Activated B cell treated with CpG ODN at 0.5 μM for 24 hours (primary cell): ENCODE measurements at regions not wholly inside any gene's neighbourhood (a gene's known extent, or its start where the extent isn't known, plus 50 kb on each side); places are given as distances from the start of the nearest gene placed in this dataset.
"Not testable (repeated sequence)": the region's sequence is repeated elsewhere in the genome, so short reads cannot be mapped to it uniquely, and the experiment has no call there.

Experiments
- ATAC-seq: fragments of 200-7000 bp; cut with Tn5 transposase; one replicate; pipeline ENCODE4 v1.10.0; 2021; ENCODE audit warnings: low read depth, mild to moderate bottlenecking, moderate library complexity
- CTCF ChIA-PET: fragments of 350-600 bp; sonication (Branson Sonifier 250); formaldehyde crosslinking; loops from one replicate; lab custom pipeline; 2021; ENCODE audit warnings: antibody characterized with exemption; lab: Charles Lee
- POLR2A ChIA-PET: fragments of 350-600 bp; sonication (Branson Sonifier 250); formaldehyde crosslinking; loops from one replicate; lab custom pipeline; 2021; ENCODE audit warnings: antibody characterized with exemption; lab: Charles Lee
- DNase-seq: peaks from one replicate; pipeline ENCODE4 v3.0.0; 2022
- H3K27ac Mint-ChIP-seq: one replicate; pipeline ENCODE4 v1.8.0; 2020; ENCODE audit warnings: mixed read lengths
- H3K27me3 Mint-ChIP-seq: one replicate; pipeline ENCODE4 v1.8.0; 2021; ENCODE audit warnings: mixed read lengths
- H3K36me3 Mint-ChIP-seq: one replicate; pipeline ENCODE4 v1.8.0; 2021; ENCODE audit warnings: low read depth, mixed read lengths
- H3K4me1 Mint-ChIP-seq: one replicate; pipeline ENCODE4 v1.8.0; 2021; ENCODE audit warnings: mixed read lengths
- H3K4me3 Mint-ChIP-seq: one replicate; pipeline ENCODE4 v1.8.0; 2020; ENCODE audit warnings: mild to moderate bottlenecking, mixed read lengths
- H3K9me3 Mint-ChIP-seq: one replicate; pipeline ENCODE4 v1.8.0; 2020; ENCODE audit warnings: mixed read lengths
- intact Hi-C: fragments of 100-400 bp; cut with micrococcal nuclease; formaldehyde crosslinking; loops from one replicate; pipeline ENCODE4 v1.15.1; 2024
- TF ChIP-seq, protein P1 (sequence below): fragments of 200-600 bp; IDR thresholded peaks from one replicate; pipeline ENCODE4 v1.8.0; 2022; ENCODE audit warnings: antibody characterized with exemption, mild to moderate bottlenecking

DNA sequence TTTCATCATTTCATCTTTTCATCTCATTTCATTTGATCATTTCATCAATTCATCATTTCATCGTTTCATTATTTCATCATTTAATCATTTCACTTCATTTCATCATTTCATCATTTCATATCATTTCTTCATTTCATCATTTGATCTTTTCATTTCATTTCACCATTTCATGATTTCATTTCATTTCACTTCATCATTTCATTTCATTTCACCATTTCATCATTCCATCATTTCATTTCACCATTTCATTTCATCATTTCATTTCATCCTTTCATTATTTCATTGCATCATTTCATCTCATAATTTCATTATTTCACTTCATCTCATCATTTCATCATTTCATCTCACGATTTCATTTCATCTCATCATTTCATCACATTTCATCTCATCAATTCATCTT, 127.8 kb downstream of the ANKRD30BL start:
- DNase-seq (no peak), ATAC-seq (no peak)
- Mint-ChIP-seq H3K36me3 (no peaks in the 10 kb centered on the region), H3K4me1 (peaks cover 6% of the 10 kb centered on the region), H3K27ac (no peak overlapping the region), H3K27me3 (peaks cover 9% of the 10 kb centered on the region), H3K4me3 (no peak overlapping the region), H3K9me3 (no peaks in the 10 kb centered on the region)
- POLR2A ChIA-PET = no interaction called here
- TF ChIP-seq, protein P1, sequence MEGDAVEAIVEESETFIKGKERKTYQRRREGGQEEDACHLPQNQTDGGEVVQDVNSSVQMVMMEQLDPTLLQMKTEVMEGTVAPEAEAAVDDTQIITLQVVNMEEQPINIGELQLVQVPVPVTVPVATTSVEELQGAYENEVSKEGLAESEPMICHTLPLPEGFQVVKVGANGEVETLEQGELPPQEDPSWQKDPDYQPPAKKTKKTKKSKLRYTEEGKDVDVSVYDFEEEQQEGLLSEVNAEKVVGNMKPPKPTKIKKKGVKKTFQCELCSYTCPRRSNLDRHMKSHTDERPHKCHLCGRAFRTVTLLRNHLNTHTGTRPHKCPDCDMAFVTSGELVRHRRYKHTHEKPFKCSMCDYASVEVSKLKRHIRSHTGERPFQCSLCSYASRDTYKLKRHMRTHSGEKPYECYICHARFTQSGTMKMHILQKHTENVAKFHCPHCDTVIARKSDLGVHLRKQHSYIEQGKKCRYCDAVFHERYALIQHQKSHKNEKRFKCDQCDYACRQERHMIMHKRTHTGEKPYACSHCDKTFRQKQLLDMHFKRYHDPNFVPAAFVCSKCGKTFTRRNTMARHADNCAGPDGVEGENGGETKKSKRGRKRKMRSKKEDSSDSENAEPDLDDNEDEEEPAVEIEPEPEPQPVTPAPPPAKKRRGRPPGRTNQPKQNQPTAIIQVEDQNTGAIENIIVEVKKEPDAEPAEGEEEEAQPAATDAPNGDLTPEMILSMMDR = no peak
- CTCF ChIA-PET = no interaction called here
- intact Hi-C loops = no loop called here

- DNase-seq (no peak), ATAC-seq (no peak)
- Mint-ChIP-seq H3K27ac (no peak overlapping the region), H3K36me3 (no peaks in the 10 kb centered on the region), H3K4me3 (no peak overlapping the region), H3K27me3 (peaks cover 6% of the 10 kb centered on the region), H3K4me1 (peaks cover 3% of the 10 kb centered on the region), H3K9me3 (no peaks in the 10 kb centered on the region)
- ChIA-PET POLR2A (no interaction called here), CTCF (no interaction called here)
- TF ChIP-seq, protein P1 = no peak
- intact Hi-C loops = no loop called here
These were observed 128.4 kb downstream of the ANKRD30BL start for GRCh38 chr2:132033365-132033764.

- H3K4me3 Mint-ChIP-seq, H3K27ac Mint-ChIP-seq, CTCF ChIA-PET, H3K36me3 Mint-ChIP-seq, DNase-seq, ATAC-seq, H3K4me1 Mint-ChIP-seq, H3K9me3 Mint-ChIP-seq, POLR2A ChIA-PET, intact Hi-C loops: not testable (repeated sequence)
- H3K27me3 Mint-ChIP-seq = peaks cover 24% of the 10 kb centered on the region
These were observed 149.7 kb downstream of the ANKRD30BL start for GRCh38 chr2:132012046-132012445.

GRCh38 chr2:132009874-132010521, 151.8 kb downstream of the ANKRD30BL start:
- Mint-ChIP-seq H3K4me1 (peaks cover 3% of the 10 kb centered on the region), H3K27ac (no peak overlapping the region), H3K36me3 (no peaks in the 10 kb centered on the region), H3K9me3 (peaks cover 4% of the 10 kb centered on the region), H3K27me3 (peaks cover 27% of the 10 kb centered on the region), H3K4me3 (peak overlapping the region; percentile 24)
- no peak for ATAC-seq
- TF ChIP-seq, protein P1 = no peak
- intact Hi-C loops = no loop called here
- DNase-seq = no peak
- POLR2A ChIA-PET = no interaction called here
- CTCF ChIA-PET = no interaction called here

DNA sequence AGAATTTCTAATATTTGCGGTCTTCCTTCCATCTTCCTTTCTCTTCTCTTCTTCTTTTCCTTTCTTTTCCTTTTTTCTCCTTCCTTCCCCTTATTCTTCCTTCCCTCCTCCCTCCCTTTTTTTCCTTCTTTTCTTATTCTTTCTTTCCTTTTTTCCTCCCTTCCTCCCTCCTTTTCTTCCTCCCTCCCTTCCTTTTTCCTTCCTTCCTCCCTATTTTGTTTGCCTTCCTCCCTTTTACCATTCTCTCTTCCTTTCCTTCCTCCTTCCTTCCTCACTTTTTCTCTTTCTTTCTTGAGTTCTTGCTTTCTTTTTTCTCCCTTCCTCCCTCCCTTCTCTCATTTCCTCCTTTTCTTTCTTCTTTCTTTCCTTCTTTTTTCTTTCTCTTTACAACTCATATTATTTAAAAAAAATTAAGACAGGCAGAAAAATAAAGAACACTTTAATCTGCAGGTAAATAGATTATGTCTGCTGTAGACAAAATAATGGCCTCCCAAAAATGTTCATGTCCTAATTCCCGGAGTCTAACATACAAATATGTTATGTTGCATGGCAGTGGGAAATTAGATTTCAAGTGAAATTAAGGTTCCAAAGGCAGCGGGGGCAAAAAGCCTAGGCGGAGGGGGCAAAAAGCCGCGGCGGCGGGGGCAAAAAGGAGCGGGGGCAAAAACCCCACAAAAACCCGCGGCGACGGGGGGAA, 152.4 kb downstream of the ANKRD30BL start:
- CTCF ChIA-PET = no interaction called here
- intact Hi-C loops = no loop called here
- H3K4me3 Mint-ChIP-seq = no peak overlapping the region

GRCh38 chr2:131990751-131991150, 171.0 kb downstream of the ANKRD30BL start:
- H3K36me3 Mint-ChIP-seq, H3K9me3 Mint-ChIP-seq, H3K27me3 Mint-ChIP-seq, POLR2A ChIA-PET, ATAC-seq, H3K27ac Mint-ChIP-seq, intact Hi-C loops, CTCF ChIA-PET, H3K4me3 Mint-ChIP-seq, H3K4me1 Mint-ChIP-seq, DNase-seq: not testable (repeated sequence)

More for the DNA sequence above, 152.4 kb downstream of the ANKRD30BL start:
- ATAC-seq = no peak
- H3K27me3 Mint-ChIP-seq = peaks cover 27% of the 10 kb centered on the region
- H3K4me1 Mint-ChIP-seq = peaks cover 3% of the 10 kb centered on the region
- H3K27ac Mint-ChIP-seq = no peak overlapping the region
- TF ChIP-seq, protein P1 = no peak
- peaks cover 4% of the 10 kb centered on the region for H3K9me3 Mint-ChIP-seq
- POLR2A ChIA-PET = no interaction called here
- DNase-seq = no peak
- H3K36me3 Mint-ChIP-seq = no peaks in the 10 kb centered on the region

DNA sequence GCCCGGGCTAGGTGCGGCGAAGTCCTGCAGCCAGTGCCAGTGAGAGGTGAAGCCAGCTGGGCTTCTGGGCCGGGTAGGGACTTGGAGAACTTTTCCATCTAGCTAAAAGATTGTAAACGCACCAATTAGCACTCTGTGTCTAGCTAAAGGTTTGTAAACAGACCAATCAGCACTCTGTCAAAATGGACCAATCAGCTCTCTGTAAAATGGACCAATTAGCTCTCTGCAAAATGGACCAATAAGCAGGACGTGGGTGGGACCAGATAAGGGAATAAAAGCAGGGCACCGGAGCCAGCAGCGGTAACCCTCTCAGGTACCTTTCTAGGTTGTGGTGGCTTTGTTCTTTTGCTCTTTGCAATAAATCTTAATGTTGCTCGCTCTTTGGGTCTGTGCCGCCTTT, 195.1 kb downstream of the ANKRD30BL start:
- H3K27ac Mint-ChIP-seq, POLR2A ChIA-PET, intact Hi-C loops, H3K9me3 Mint-ChIP-seq, H3K27me3 Mint-ChIP-seq, CTCF ChIA-PET, H3K36me3 Mint-ChIP-seq, H3K4me3 Mint-ChIP-seq, ATAC-seq, H3K4me1 Mint-ChIP-seq, DNase-seq: not testable (repeated sequence)
